ENCODE measurements at regions not wholly inside any gene's neighbourhood (a gene's known extent, or its start where the extent isn't known, plus 50 kb on each side); places are given as distances from the start of the nearest gene placed in this dataset.

- no peak for TF ChIP-seq CTCF (conservative IDR thresholded peaks at IDR 0.05)
- H3K23ac ChIP-seq (ENCODE audit: insufficient read length, low read depth, low read length): no peak overlapping the region
- no peak overlapping the region for H2BK15ac ChIP-seq (ENCODE audit: low read depth, low read length)
- H3K4ac ChIP-seq (ENCODE audit: low read depth, low read length): no peak overlapping the region
- Mint-ChIP-seq H3K27ac (no peak overlapping the region), H3K27me3 (ENCODE audit: low read depth) (no peaks in the 10 kb centered on the region), H3K4me3 (no peak overlapping the region), H3K4me1 (peaks cover 5% of the 10 kb centered on the region in 2 experiments; a peak in 3 of 4 replicates), H3K36me3 (ENCODE audit: insufficient read depth in 1 of 3, low read depth in 3 of 3) (no peaks in the 10 kb centered on the region), H3K9me3 (peaks cover 2 to 3% of the 10 kb centered on the region in 2 experiments; a peak in 4 of 5 replicates)
- no peak overlapping the region for H3T11ph ChIP-seq (ENCODE audit: low read length)
- no peak overlapping the region for H3K9ac ChIP-seq (ENCODE audit: extremely low read depth, insufficient read length, low read length)
- no peak overlapping the region for H2BK120ac ChIP-seq (ENCODE audit: low read depth, low read length, poor library complexity, severe bottlenecking)
- no peak overlapping the region for H3K27ac ChIP-seq (ENCODE audit: insufficient read length, low read depth, low read length)
- no peaks in the 10 kb centered on the region for H4K20me1 ChIP-seq (ENCODE audit: control insufficient read depth, insufficient read depth, insufficient read length)
- no peak overlapping the region for H4K5ac ChIP-seq (ENCODE audit: insufficient read length, low read depth, low read length)
- WGBS (ENCODE audit: extremely low coverage, insufficient read length, low lambda C conversion rate): no CpG with 5 or more reads among the region's 3 CpGs
- H3K18ac ChIP-seq (ENCODE audit: insufficient read length, low read depth, low read length): no peak overlapping the region
- H3K14ac ChIP-seq (ENCODE audit: insufficient read depth, low read length): no peak overlapping the region
- no peak overlapping the region for H2BK5ac ChIP-seq (ENCODE audit: insufficient read length, low read length)
- no peaks in the 10 kb centered on the region for H3K9me3 ChIP-seq (ENCODE audit: control insufficient read depth, low read depth, low read length)
- no peak overlapping the region for H2AFZ ChIP-seq (ENCODE audit: low read length)
- no peak overlapping the region for H2BK20ac ChIP-seq (ENCODE audit: low read depth, low read length, poor library complexity, severe bottlenecking)
- no peaks in the 10 kb centered on the region for H3K23me2 ChIP-seq (ENCODE audit: insufficient read length, low read depth, low read length, poor library complexity, severe bottlenecking)
- no peak overlapping the region for H3K56ac ChIP-seq (ENCODE audit: insufficient read length, low read depth, low read length)
- H3K4me2 ChIP-seq (ENCODE audit: insufficient read depth, insufficient read length, low read length): no peak overlapping the region
- H3K4me1 ChIP-seq (ENCODE audit: insufficient read depth, low read length): no peaks in the 10 kb centered on the region
- no peak overlapping the region for H4K91ac ChIP-seq (ENCODE audit: insufficient read length, low read depth, low read length)
- H3K27me3 ChIP-seq (ENCODE audit: insufficient read depth, low read length): no peaks in the 10 kb centered on the region
- no peaks in the 10 kb centered on the region for H3K79me2 ChIP-seq (ENCODE audit: insufficient read depth, low read length)
- DNase-seq: no peak
- H2BK12ac ChIP-seq (ENCODE audit: insufficient read length, low read depth, low read length): no peak overlapping the region
- H4K8ac ChIP-seq (replicated peaks; ENCODE audit: insufficient read length, low read depth, low read length): no peak overlapping the region
- no peaks in the 10 kb centered on the region for H3K79me1 ChIP-seq (ENCODE audit: insufficient read depth, low read depth, low read length, poor library complexity, severe bottlenecking)
- H2AK5ac ChIP-seq (ENCODE audit: insufficient read length, low read length): no peak overlapping the region
These were observed 207.3 kb upstream of the ADO start for GRCh38 chr10:62597226-62597625.

All from H9 (cell line).